HL-60 (cell line): ENCODE measurements at regions not wholly inside any gene's neighbourhood (a gene's known extent, or its start where the extent isn't known, plus 50 kb on each side); places are given as distances from the start of the nearest gene placed in this dataset.

Source experiments
- CTCF ChIP-seq: IDR thresholded peaks from one replicate; pipeline ENCODE4 v1.5.1; 2011; ENCODE audit warnings: low read length, control low read depth, inconsistent platforms; ENCODE audit not compliant: insufficient read depth
- POLR2AphosphoS5 ChIP-seq: IDR thresholded peaks from 2 replicates; pipeline ENCODE4 v1.6.1; 2012; ENCODE audit warnings: low read depth

- TF ChIP-seq POLR2AphosphoS5 (no peak), CTCF (no peak)
Observed at GRCh38 chr3:27802849-27803248, 80.7 kb upstream of the EOMES start.
